DND-41 (cell line): ENCODE measurements at regions not wholly inside any gene's neighbourhood (a gene's known extent, or its start where the extent isn't known, plus 50 kb on each side); places are given as distances from the start of the nearest gene placed in this dataset.

Experiments
- ATAC-seq: fragments of 200-7000 bp; cut with Tn5 transposase; 3 replicates; pipeline ENCODE4 v1.9.1; 2021; ENCODE audit warnings: low read depth; ENCODE audit not compliant: insufficient read depth
- DNase-seq: peaks from one replicate; pipeline ENCODE4 v3.0.0-alpha.2; 2020
- H2AFZ ChIP-seq: 2 replicates; pipeline ENCODE4 v1.6.0; 2012; ENCODE audit warnings: low read depth, low read length
- H3K27ac ChIP-seq: 2 replicates; pipeline ENCODE4 v1.5.1; 2012; ENCODE audit warnings: low read length, inconsistent platforms
- H3K27me3 ChIP-seq: fragments of 200-600 bp; sonication (generic); 2 replicates; pipeline ENCODE4 v1.6.0; 2012; ENCODE audit warnings: low read length, mild to moderate bottlenecking, inconsistent platforms; ENCODE audit not compliant: insufficient read depth, poor library complexity
- H3K36me3 ChIP-seq: 2 replicates; pipeline ENCODE4 v1.5.1; 2012; ENCODE audit warnings: low read length, inconsistent platforms; ENCODE audit not compliant: insufficient read depth
- H3K4me1 ChIP-seq: 2 replicates; pipeline ENCODE4 v1.5.1; 2012; ENCODE audit warnings: mild to moderate bottlenecking, low read length; ENCODE audit not compliant: insufficient read depth
- H3K4me2 ChIP-seq: 2 replicates; pipeline ENCODE4 v1.6.0; 2012; ENCODE audit warnings: mild to moderate bottlenecking, moderate library complexity, low read length, inconsistent platforms; ENCODE audit not compliant: insufficient read depth
- H3K4me3 ChIP-seq, 2 experiments: fragments of 200-600 bp in 1 of 2; shearing (Covaris generic) in 1 of 2; 2 replicates each; pipeline ENCODE4 v1.5.1; 2012 to 2016; ENCODE audit warnings: inconsistent platforms in 2 of 2, low read length in 2 of 2, mild to moderate bottlenecking in 2 of 2, low read depth in 1 of 2, moderate library complexity in 1 of 2
- H3K79me2 ChIP-seq: 2 replicates; pipeline ENCODE4 v1.6.0; 2012; ENCODE audit warnings: low read length, inconsistent platforms; ENCODE audit not compliant: insufficient read depth
- H3K9ac ChIP-seq: 2 replicates; pipeline ENCODE4 v1.6.0; 2012; ENCODE audit warnings: low read depth, mild to moderate bottlenecking, inconsistent platforms, low read length, moderate library complexity
- H3K9me3 ChIP-seq: 2 replicates; pipeline ENCODE4 v1.5.1; 2012; ENCODE audit warnings: low read length, moderate library complexity, mild to moderate bottlenecking, inconsistent platforms; ENCODE audit not compliant: insufficient read depth, severe bottlenecking
- H4K20me1 ChIP-seq: 2 replicates; pipeline ENCODE4 v1.6.0; 2012; ENCODE audit warnings: low read length; ENCODE audit not compliant: insufficient read depth
- CTCF ChIP-seq: IDR thresholded peaks from 2 replicates; pipeline ENCODE4 v1.5.1; 2012; ENCODE audit warnings: borderline replicate concordance, low read length, moderate library complexity, mild to moderate bottlenecking; ENCODE audit not compliant: poor library complexity, severe bottlenecking; ENCODE audit errors: extremely low read depth
- EZH2 ChIP-seq: IDR thresholded peaks from 3 replicates; pipeline ENCODE4 v1.6.1; 2012; ENCODE audit warnings: borderline replicate concordance, low read depth, mild to moderate bottlenecking, moderate library complexity, low read length, inconsistent platforms; ENCODE audit not compliant: severe bottlenecking

GRCh38 chr9:739362-739761, 102.1 kb upstream of the DMRT1 start:
- H3K4me3 ChIP-seq, result no peak overlapping the region
- H2AFZ ChIP-seq, result no peak overlapping the region
- ATAC-seq, result no peak
- TF ChIP-seq CTCF (no peak), EZH2 (no peak)
- no peak overlapping the region for H3K9ac ChIP-seq
- H4K20me1 ChIP-seq, result no peaks in the 10 kb centered on the region
- no peaks in the 10 kb centered on the region for H3K79me2 ChIP-seq
- H3K27ac ChIP-seq, result no peak overlapping the region
- no peaks in the 10 kb centered on the region for H3K27me3 ChIP-seq
- H3K36me3 ChIP-seq, result no peaks in the 10 kb centered on the region
- DNase-seq, result no peak
- H3K4me2 ChIP-seq, result no peak overlapping the region
- no peaks in the 10 kb centered on the region for H3K9me3 ChIP-seq
- no peaks in the 10 kb centered on the region for H3K4me1 ChIP-seq

GRCh38 chr9:740221-740620, 101.3 kb upstream of the DMRT1 start:
- Histone ChIP-seq H2AFZ (no peak overlapping the region), H3K36me3 (no peaks in the 10 kb centered on the region), H3K4me3 (no peak overlapping the region), H3K9ac (no peak overlapping the region), H3K27me3 (no peaks in the 10 kb centered on the region), H3K4me1 (no peaks in the 10 kb centered on the region), H3K27ac (no peak overlapping the region), H3K4me2 (no peak overlapping the region), H3K79me2 (no peaks in the 10 kb centered on the region), H3K9me3 (no peaks in the 10 kb centered on the region), H4K20me1 (no peaks in the 10 kb centered on the region)
- ATAC-seq, result no peak
- no peak for DNase-seq
- TF ChIP-seq EZH2, result no peak
- no peak for TF ChIP-seq CTCF

- H3K4me2 ChIP-seq, result no peak overlapping the region
- no peak overlapping the region for H3K27ac ChIP-seq
- no peaks in the 10 kb centered on the region for H3K27me3 ChIP-seq
- no peak overlapping the region for H2AFZ ChIP-seq
- H3K9ac ChIP-seq, result no peak overlapping the region
- no peaks in the 10 kb centered on the region for H3K36me3 ChIP-seq
- H3K4me1 ChIP-seq, result peaks cover 5% of the 10 kb centered on the region
- TF ChIP-seq EZH2 (no peak), CTCF (no peak)
- no peak overlapping the region for H3K4me3 ChIP-seq
- no peaks in the 10 kb centered on the region for H3K9me3 ChIP-seq
- no peaks in the 10 kb centered on the region for H4K20me1 ChIP-seq
- H3K79me2 ChIP-seq, result no peaks in the 10 kb centered on the region
- DNase-seq (no peak), ATAC-seq (no peak)
Observed at GRCh38 chr9:742104-742503, 99.4 kb upstream of the DMRT1 start.
